HCT116 (cell line): ENCODE measurements at regions not wholly inside any gene's neighbourhood (a gene's known extent, or its start where the extent isn't known, plus 50 kb on each side); places are given as distances from the start of the nearest gene placed in this dataset.

Source experiments
- ATAC-seq: fragments of 200-7000 bp; cut with Tn5 transposase; 2 replicates; pipeline ENCODE4 v1.9.1; 2020; ENCODE audit warnings: mild to moderate bottlenecking, moderate library complexity
- BruUV-seq: library from RNA; stranded (reverse); fragments of 400-500 nt; replicated peaks from 2 replicates; lab custom pipeline; 2021; lab: Mats Ljungman, UMichigan
- CTCF ChIA-PET: fragments of 300-600 bp; sonication (Branson Sonifier 250); formaldehyde crosslinking; loops from one replicate; lab custom pipeline; 2021; ENCODE audit warnings: antibody characterized with exemption; lab: Charles Lee
- POLR2A ChIA-PET: fragments of 300-600, 350-600 bp; sonication (Branson Sonifier 250); formaldehyde crosslinking; loops from one replicate; lab custom pipeline; 2021; ENCODE audit warnings: antibody characterized with exemption; lab: Charles Lee
- RAD21 ChIA-PET, 2 experiments: fragments of 300-600 bp; sonication (Branson Sonifier 250); formaldehyde crosslinking; loops; one replicate each; lab custom pipeline; 2023; ENCODE audit warnings: low total read pairs in 2 of 2; ENCODE audit not compliant: uncharacterized antibody in 2 of 2, unreplicated experiment in 2 of 2, low non-redundant PET in 1 of 2; lab: Charles Lee
- DNase-seq: peaks from one replicate; pipeline ENCODE4 v3.0.0-alpha.2; 2010; ENCODE audit warnings: low read depth, low spot score
- H2AFZ ChIP-seq: fragments of 200-600 bp; shearing (Covaris generic), sonication (generic); 2 replicates; pipeline ENCODE4 v1.6.1; 2017; ENCODE audit warnings: low read depth, mixed run types, mixed read lengths, antibody characterized with exemption, low read length; ENCODE audit not compliant: poor library complexity, severe bottlenecking
- H3K27ac ChIP-seq: 2 replicates; pipeline ENCODE4 v1.5.1; 2012; ENCODE audit warnings: low read depth, low read length
- H3K27me3 ChIP-seq: fragments of 200-600 bp; sonication (generic); 2 replicates; pipeline ENCODE4 v1.6.1; 2016; ENCODE audit warnings: mixed run types, low read length, mixed read lengths; ENCODE audit not compliant: insufficient read depth
- H3K36me3 ChIP-seq, 2 experiments: fragments of 200-500 bp in 1 of 2; fragments of 200-600 bp in 1 of 2; sonication (Bioruptor generic) in 1 of 2; sonication (generic) in 1 of 2; 2 replicates each; pipeline versions ENCODE4 v1.5.1 to v1.6.1; 2014 to 2016; ENCODE audit warnings: low read length in 2 of 2, inconsistent platforms in 1 of 2, mixed read lengths in 1 of 2, mixed run types in 1 of 2; ENCODE audit not compliant: insufficient read depth in 2 of 2, control insufficient read depth in 1 of 2
- H3K4me1 ChIP-seq, 2 experiments: fragments of 200-600 bp in 1 of 2; sonication (generic) in 1 of 2; 2 replicates each; pipeline versions ENCODE4 v1.5.1 to v1.6.1; 2012 to 2017; ENCODE audit warnings: low read length in 2 of 2, inconsistent platforms in 1 of 2, mild to moderate bottlenecking in 1 of 2, mixed read lengths in 1 of 2, mixed run types in 1 of 2, moderate library complexity in 1 of 2; ENCODE audit not compliant: insufficient read depth in 2 of 2, control insufficient read depth in 1 of 2
- H3K4me2 ChIP-seq: fragments of 200-600 bp; sonication (generic); 2 replicates; pipeline ENCODE4 v1.6.1; 2017; ENCODE audit warnings: mixed run types, low read length, mixed read lengths
- H3K4me3 ChIP-seq, 2 experiments: fragments of 200-600 bp in 1 of 2; sonication (generic) in 1 of 2; replicated peaks in 1 of 2; 2 replicates each; pipeline ENCODE4 v1.5.1; 2011 to 2016; ENCODE audit warnings: low read length in 2 of 2, control low read depth in 1 of 2, low read depth in 1 of 2, mild to moderate bottlenecking in 1 of 2, mixed read lengths in 1 of 2, mixed run types in 1 of 2
- H3K79me2 ChIP-seq: fragments of 200-600 bp; sonication (generic); 2 replicates; pipeline ENCODE4 v1.6.1; 2017; ENCODE audit warnings: mild to moderate bottlenecking, mixed run types, low read length, moderate library complexity, mixed read lengths; ENCODE audit not compliant: insufficient read depth
- H3K9ac ChIP-seq: fragments of 200-600 bp; sonication (generic); 2 replicates; pipeline ENCODE4 v1.6.1; 2016; ENCODE audit warnings: low read length, mixed read lengths
- H3K9me2 ChIP-seq: fragments of 200-600 bp; sonication (generic), shearing (Covaris generic); 2 replicates; pipeline ENCODE4 v1.6.1; 2017; ENCODE audit warnings: mixed run types, mild to moderate bottlenecking, moderate library complexity; ENCODE audit not compliant: insufficient read depth
- H3K9me3 ChIP-seq, 2 experiments: fragments of 200-500 bp in 1 of 2; fragments of 200-600 bp in 1 of 2; sonication (Bioruptor generic) in 1 of 2; sonication (generic) in 1 of 2; 2 replicates each; pipeline ENCODE4 v1.6.1; 2014 to 2017; ENCODE audit warnings: low read length in 2 of 2, mixed read lengths in 2 of 2, inconsistent platforms in 1 of 2, low read depth in 1 of 2, mild to moderate bottlenecking in 1 of 2, mixed run types in 1 of 2, moderate library complexity in 1 of 2; ENCODE audit not compliant: control insufficient read depth in 1 of 2, insufficient read depth in 1 of 2
- H4K20me1 ChIP-seq: fragments of 200-600 bp; sonication (generic), shearing (Covaris generic); 2 replicates; pipeline ENCODE4 v1.6.1; 2017; ENCODE audit warnings: mixed run types, mild to moderate bottlenecking, moderate library complexity; ENCODE audit not compliant: insufficient read depth
- ATF3 ChIP-seq: IDR thresholded peaks from 2 replicates; pipeline ENCODE4 v1.6.1; 2012
- CBX3 ChIP-seq: IDR thresholded peaks from 2 replicates; pipeline ENCODE4 v1.6.1; 2012; ENCODE audit warnings: low read depth
- CEBPB ChIP-seq: IDR thresholded peaks from 2 replicates; pipeline ENCODE4 v1.6.1; 2012; ENCODE audit warnings: low read depth
- ELF1 ChIP-seq: IDR thresholded peaks from 2 replicates; pipeline ENCODE4 v1.6.1; 2012; ENCODE audit warnings: low read depth, borderline replicate concordance
- EZH2 ChIP-seq: fragments of 200-600 bp; sonication (generic); IDR thresholded peaks from 2 replicates; pipeline ENCODE4 v1.6.1; 2017; ENCODE audit warnings: antibody characterized with exemption, mixed run types
- EZH2phosphoT487 ChIP-seq: fragments of 200-600 bp; IDR thresholded peaks from 2 replicates; pipeline ENCODE4 v1.6.1; 2018; ENCODE audit warnings: antibody characterized with exemption, borderline replicate concordance
- JUND ChIP-seq: IDR thresholded peaks from 2 replicates; pipeline ENCODE4 v1.6.1; 2012
- POLR2A ChIP-seq: IDR thresholded peaks from 2 replicates; pipeline ENCODE4 v1.7.0; 2011; ENCODE audit warnings: borderline replicate concordance; ENCODE audit not compliant: insufficient read depth, insufficient read length; ENCODE audit errors: extremely low read depth
- SIN3A ChIP-seq: IDR thresholded peaks from 2 replicates; pipeline ENCODE4 v1.6.1; 2012; ENCODE audit warnings: low read depth
- SP1 ChIP-seq: IDR thresholded peaks from 2 replicates; pipeline ENCODE4 v1.6.1; 2012; ENCODE audit warnings: low read depth
- SRF ChIP-seq: IDR thresholded peaks from 2 replicates; pipeline ENCODE4 v1.6.1; 2012; ENCODE audit warnings: low read depth
- YY1 ChIP-seq: IDR thresholded peaks from 2 replicates; pipeline ENCODE4 v1.6.1; 2011; ENCODE audit warnings: low read length, low read depth, moderate library complexity, mild to moderate bottlenecking; ENCODE audit not compliant: insufficient replicate concordance; ENCODE audit errors: extremely low read depth
- ZBTB33 ChIP-seq: IDR thresholded peaks from 2 replicates; pipeline ENCODE4 v1.6.1; 2011; ENCODE audit warnings: mild to moderate bottlenecking, low read length, moderate library complexity; ENCODE audit not compliant: insufficient replicate concordance; ENCODE audit errors: extremely low read depth
- ZFX ChIP-seq: fragments of 450-650 bp; IDR thresholded peaks from 2 replicates; pipeline ENCODE4 v1.6.1; 2017
- ZNF274 ChIP-seq: fragments of 200-500 bp; sonication (Bioruptor generic); IDR thresholded peaks from 2 replicates; pipeline ENCODE4 v1.6.1; 2014; ENCODE audit warnings: mild to moderate bottlenecking, low read depth, low read length, inconsistent platforms
- intact Hi-C: fragments of 100-400 bp; cut with micrococcal nuclease; formaldehyde crosslinking; loops from 2 replicates; pipeline ENCODE4 v1.10.0; 2022

- Histone ChIP-seq H3K36me3 (no peaks in the 10 kb centered on the region), H3K79me2 (no peaks in the 10 kb centered on the region), H3K27me3 (no peaks in the 10 kb centered on the region; the same call in 1 of the 2 replicates), H3K27ac (no peak overlapping the region), H3K4me2 (no peak overlapping the region), H3K9me3 (no peaks in the 10 kb centered on the region)
- ATAC-seq: no peak
- BruUV-seq: no TSS peak
- DNase-seq: no peak
- no peak for TF ChIP-seq ATF3
- TF ChIP-seq SIN3A: no peak
- TF ChIP-seq SRF: no peak
- no peak for TF ChIP-seq ELF1
- TF ChIP-seq EZH2: no peak
- no peak for TF ChIP-seq ZNF274
- TF ChIP-seq SP1: no peak
- no peak for TF ChIP-seq YY1
- TF ChIP-seq CEBPB: no peak
- no peak for TF ChIP-seq ZBTB33
- TF ChIP-seq CBX3: no peak
- TF ChIP-seq POLR2A: no peak
- TF ChIP-seq ZFX: no peak
- no peak for TF ChIP-seq JUND
- TF ChIP-seq EZH2phosphoT487: no peak
- TF ChIP-seq, all 23 proteins: peak for 0
- Histone ChIP-seq H3K4me3 (no peak overlapping the region), H4K20me1 (no peaks in the 10 kb centered on the region; the same call in 1 of the 2 replicates), H3K9ac (no peak overlapping the region), H3K4me1 (no peaks in the 10 kb centered on the region), H3K9me2 (no peaks in the 10 kb centered on the region), H2AFZ (no peak overlapping the region)
- intact Hi-C loops: no loop called here
- RAD21 ChIA-PET: no interaction called here
- CTCF ChIA-PET: no interaction called here
- POLR2A ChIA-PET: no interaction called here
These were observed 98.9 kb downstream of the CYRIA start for GRCh38 chr2:16566701-16567100.
